ENCODE measurements at regions not wholly inside any gene's neighbourhood (a gene's known extent, or its start where the extent isn't known, plus 50 kb on each side); places are given as distances from the start of the nearest gene placed in this dataset.

GRCh38 chr10:4501306-4501705 lies 324.7 kb upstream of the AKR1E2 start:
- TF ChIP-seq CTCF (IDR thresholded peaks at IDR 0.05) (no peak), POLR2A (IDR thresholded peaks at IDR 0.05) (no peak), POLR2AphosphoS5 (IDR thresholded peaks at IDR 0.05) (no peak)
